H1 (cell line): ENCODE measurements at regions not wholly inside any gene's neighbourhood (a gene's known extent, or its start where the extent isn't known, plus 50 kb on each side); places are given as distances from the start of the nearest gene placed in this dataset.

ENCODE experiments used
- POLR2AphosphoS5 ChIP-seq: IDR thresholded peaks from 2 replicates; pipeline ENCODE4 v1.6.1; 2011; ENCODE audit warnings: low read depth, low read length
- SAP30 ChIP-seq: fragments of 300-600 bp; sonication (generic); IDR thresholded peaks from 2 replicates; pipeline ENCODE4 v1.7.1; 2012; ENCODE audit warnings: low read length, moderate library complexity, mild to moderate bottlenecking, inconsistent platforms; ENCODE audit not compliant: insufficient read depth, insufficient replicate concordance
- SP4 ChIP-seq: IDR thresholded peaks from 2 replicates; pipeline ENCODE4 v1.6.1; 2012; ENCODE audit warnings: low read length, inconsistent platforms
- TEAD4 ChIP-seq: IDR thresholded peaks from 2 replicates; pipeline ENCODE4 v1.6.1; 2012; ENCODE audit warnings: low read depth, low read length, inconsistent platforms, mixed read lengths
- TF ChIP-seq, protein P1 (sequence below): IDR thresholded peaks from 2 replicates; pipeline ENCODE4 v1.6.1; 2012; ENCODE audit warnings: low read length, inconsistent platforms

DNA sequence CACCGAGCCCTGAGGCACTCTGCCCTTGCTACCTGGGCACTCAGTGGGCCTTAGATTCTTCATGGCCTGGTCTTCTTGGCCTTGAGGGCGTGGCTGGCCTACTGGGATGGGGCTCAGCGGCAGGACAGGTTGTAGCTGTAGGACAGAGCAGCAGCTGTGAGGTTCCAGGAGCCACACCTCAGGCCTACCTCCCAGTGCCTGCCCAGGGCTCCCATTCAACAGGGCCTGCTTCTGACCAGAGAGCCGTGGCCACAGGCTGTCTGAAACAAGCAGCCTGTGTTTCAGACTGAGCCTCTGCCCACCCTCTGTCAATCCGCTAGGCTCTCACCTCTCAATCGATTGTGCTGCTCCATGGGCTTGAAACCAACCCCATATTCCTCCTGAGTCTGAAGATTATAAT is 928.0 kb upstream of the ZNF722 start (continued):
- TF ChIP-seq POLR2AphosphoS5 (no peak), SP4 (no peak), SAP30 (no peak), TEAD4 (no peak)
- TF ChIP-seq, protein P1, sequence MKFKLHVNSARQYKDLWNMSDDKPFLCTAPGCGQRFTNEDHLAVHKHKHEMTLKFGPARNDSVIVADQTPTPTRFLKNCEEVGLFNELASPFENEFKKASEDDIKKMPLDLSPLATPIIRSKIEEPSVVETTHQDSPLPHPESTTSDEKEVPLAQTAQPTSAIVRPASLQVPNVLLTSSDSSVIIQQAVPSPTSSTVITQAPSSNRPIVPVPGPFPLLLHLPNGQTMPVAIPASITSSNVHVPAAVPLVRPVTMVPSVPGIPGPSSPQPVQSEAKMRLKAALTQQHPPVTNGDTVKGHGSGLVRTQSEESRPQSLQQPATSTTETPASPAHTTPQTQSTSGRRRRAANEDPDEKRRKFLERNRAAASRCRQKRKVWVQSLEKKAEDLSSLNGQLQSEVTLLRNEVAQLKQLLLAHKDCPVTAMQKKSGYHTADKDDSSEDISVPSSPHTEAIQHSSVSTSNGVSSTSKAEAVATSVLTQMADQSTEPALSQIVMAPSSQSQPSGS = no peak
